Spleen (tissue), 7 donors: ENCODE measurements at regions not wholly inside any gene's neighbourhood (a gene's known extent, or its start where the extent isn't known, plus 50 kb on each side); places are given as distances from the start of the nearest gene placed in this dataset.

Experiments
- POLR2A ChIP-seq, 3 donors: fragments of 450-650 bp; IDR thresholded peaks; one replicate each; pipeline ENCODE4 v1.5.1; 2017; ENCODE audit warnings: antibody characterized with exemption in 3 of 3, mild to moderate bottlenecking in 1 of 3
- POLR2AphosphoS5 ChIP-seq, 3 donors: sonication (generic); formaldehyde crosslinking; IDR thresholded peaks; one replicate each; pipeline ENCODE4 v1.5.1; 2017; ENCODE audit warnings: antibody characterized with exemption in 3 of 3
- TF ChIP-seq, protein P1 (sequence below), 11 experiments: fragments of 200-600 bp in 7 of 11; fragments of 450-650 bp in 4 of 11; sonication (generic) in 4 of 11; IDR thresholded peaks in 8 of 11; conservative IDR thresholded peaks in 3 of 11; 1 replicate in 7 of 11; 2 replicates in 4 of 11; pipeline versions ENCODE4 v1.4.0 to v1.8.0; 2016 to 2021; ENCODE audit warnings: antibody characterized with exemption in 11 of 11, inconsistent platforms in 4 of 11, mild to moderate bottlenecking in 1 of 11
- donor health status: DM: no; HTN: no; CAD: no; lungs with moderate emphysema.
- donor health status: DM: no; HTN: no; CAD: no.
- donor health status: DM: no; HTN: no; CAD: no.

DNA sequence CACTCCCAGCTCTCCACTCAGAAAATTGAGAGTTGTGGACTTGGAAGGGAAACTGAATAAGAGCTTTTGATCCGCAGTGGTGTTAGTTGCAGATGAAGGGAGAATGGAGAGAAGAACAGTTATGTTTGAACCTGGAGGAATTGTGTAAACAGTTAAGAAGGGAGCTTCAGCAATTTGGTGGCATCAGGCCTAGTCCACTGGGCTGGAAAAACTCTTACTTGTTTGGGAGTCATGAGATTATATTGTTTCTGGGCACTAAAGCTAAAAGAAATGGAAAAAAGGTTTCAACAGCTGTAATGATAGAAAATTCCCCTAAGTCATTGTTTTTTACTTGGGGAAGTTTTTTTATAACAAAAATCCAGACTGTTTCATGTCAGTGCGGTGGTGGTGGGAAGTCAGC lies 256.1 kb upstream of the C1orf87 start:
- TF ChIP-seq, protein P1, sequence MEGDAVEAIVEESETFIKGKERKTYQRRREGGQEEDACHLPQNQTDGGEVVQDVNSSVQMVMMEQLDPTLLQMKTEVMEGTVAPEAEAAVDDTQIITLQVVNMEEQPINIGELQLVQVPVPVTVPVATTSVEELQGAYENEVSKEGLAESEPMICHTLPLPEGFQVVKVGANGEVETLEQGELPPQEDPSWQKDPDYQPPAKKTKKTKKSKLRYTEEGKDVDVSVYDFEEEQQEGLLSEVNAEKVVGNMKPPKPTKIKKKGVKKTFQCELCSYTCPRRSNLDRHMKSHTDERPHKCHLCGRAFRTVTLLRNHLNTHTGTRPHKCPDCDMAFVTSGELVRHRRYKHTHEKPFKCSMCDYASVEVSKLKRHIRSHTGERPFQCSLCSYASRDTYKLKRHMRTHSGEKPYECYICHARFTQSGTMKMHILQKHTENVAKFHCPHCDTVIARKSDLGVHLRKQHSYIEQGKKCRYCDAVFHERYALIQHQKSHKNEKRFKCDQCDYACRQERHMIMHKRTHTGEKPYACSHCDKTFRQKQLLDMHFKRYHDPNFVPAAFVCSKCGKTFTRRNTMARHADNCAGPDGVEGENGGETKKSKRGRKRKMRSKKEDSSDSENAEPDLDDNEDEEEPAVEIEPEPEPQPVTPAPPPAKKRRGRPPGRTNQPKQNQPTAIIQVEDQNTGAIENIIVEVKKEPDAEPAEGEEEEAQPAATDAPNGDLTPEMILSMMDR (IDR thresholded peaks at IDR 0.05 in 8 of 11, conservative IDR thresholded peaks at IDR 0.05 in 3 of 11) = no peak
- TF ChIP-seq POLR2A (IDR thresholded peaks at IDR 0.05) (no peak), POLR2AphosphoS5 (IDR thresholded peaks at IDR 0.05) (no peak)
